ENCODE measurements at regions not wholly inside any gene's neighbourhood (a gene's known extent, or its start where the extent isn't known, plus 50 kb on each side); places are given as distances from the start of the nearest gene placed in this dataset.

DNA sequence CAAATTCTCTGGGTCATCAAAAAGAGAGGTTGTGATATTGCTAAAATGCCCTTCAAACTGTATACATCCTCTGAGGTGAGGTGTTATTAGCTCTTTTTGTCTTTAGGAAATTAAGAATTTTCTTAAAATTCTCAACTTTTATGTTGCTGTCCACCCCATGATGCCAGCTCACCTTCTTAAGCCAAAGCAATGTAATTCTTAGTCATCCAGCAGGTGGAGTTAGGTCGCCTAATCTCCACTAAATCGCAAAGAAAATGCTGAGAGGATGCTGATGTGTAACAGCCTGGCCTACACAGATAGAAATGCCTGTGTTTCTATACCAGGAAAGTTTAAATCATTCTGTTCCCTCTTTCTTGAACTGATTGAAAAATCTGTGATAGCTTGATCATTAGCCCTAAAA, 770.2 kb upstream of the ALCAM start:
- TF ChIP-seq, protein P1, sequence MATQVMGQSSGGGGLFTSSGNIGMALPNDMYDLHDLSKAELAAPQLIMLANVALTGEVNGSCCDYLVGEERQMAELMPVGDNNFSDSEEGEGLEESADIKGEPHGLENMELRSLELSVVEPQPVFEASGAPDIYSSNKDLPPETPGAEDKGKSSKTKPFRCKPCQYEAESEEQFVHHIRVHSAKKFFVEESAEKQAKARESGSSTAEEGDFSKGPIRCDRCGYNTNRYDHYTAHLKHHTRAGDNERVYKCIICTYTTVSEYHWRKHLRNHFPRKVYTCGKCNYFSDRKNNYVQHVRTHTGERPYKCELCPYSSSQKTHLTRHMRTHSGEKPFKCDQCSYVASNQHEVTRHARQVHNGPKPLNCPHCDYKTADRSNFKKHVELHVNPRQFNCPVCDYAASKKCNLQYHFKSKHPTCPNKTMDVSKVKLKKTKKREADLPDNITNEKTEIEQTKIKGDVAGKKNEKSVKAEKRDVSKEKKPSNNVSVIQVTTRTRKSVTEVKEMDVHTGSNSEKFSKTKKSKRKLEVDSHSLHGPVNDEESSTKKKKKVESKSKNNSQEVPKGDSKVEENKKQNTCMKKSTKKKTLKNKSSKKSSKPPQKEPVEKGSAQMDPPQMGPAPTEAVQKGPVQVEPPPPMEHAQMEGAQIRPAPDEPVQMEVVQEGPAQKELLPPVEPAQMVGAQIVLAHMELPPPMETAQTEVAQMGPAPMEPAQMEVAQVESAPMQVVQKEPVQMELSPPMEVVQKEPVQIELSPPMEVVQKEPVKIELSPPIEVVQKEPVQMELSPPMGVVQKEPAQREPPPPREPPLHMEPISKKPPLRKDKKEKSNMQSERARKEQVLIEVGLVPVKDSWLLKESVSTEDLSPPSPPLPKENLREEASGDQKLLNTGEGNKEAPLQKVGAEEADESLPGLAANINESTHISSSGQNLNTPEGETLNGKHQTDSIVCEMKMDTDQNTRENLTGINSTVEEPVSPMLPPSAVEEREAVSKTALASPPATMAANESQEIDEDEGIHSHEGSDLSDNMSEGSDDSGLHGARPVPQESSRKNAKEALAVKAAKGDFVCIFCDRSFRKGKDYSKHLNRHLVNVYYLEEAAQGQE (IDR thresholded peaks at IDR 0.05; ENCODE audit: insufficient replicate concordance, low read depth) = no peak
- TF ChIP-seq, protein P2, sequence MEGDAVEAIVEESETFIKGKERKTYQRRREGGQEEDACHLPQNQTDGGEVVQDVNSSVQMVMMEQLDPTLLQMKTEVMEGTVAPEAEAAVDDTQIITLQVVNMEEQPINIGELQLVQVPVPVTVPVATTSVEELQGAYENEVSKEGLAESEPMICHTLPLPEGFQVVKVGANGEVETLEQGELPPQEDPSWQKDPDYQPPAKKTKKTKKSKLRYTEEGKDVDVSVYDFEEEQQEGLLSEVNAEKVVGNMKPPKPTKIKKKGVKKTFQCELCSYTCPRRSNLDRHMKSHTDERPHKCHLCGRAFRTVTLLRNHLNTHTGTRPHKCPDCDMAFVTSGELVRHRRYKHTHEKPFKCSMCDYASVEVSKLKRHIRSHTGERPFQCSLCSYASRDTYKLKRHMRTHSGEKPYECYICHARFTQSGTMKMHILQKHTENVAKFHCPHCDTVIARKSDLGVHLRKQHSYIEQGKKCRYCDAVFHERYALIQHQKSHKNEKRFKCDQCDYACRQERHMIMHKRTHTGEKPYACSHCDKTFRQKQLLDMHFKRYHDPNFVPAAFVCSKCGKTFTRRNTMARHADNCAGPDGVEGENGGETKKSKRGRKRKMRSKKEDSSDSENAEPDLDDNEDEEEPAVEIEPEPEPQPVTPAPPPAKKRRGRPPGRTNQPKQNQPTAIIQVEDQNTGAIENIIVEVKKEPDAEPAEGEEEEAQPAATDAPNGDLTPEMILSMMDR (IDR thresholded peaks at IDR 0.05; ENCODE audit: insufficient read depth, low read length) = peak; percentile 20
- TF ChIP-seq POLR2AphosphoS5 (IDR thresholded peaks at IDR 0.05; ENCODE audit: low read depth) = no peak
- no peak for TF ChIP-seq GABPA (IDR thresholded peaks at IDR 0.05; ENCODE audit: low read depth)

Data from HL-60 (cell line).